Astrocyte of the spinal cord (primary cell): ENCODE measurements at regions not wholly inside any gene's neighbourhood (a gene's known extent, or its start where the extent isn't known, plus 50 kb on each side); places are given as distances from the start of the nearest gene placed in this dataset.
A peak's percentile ranks its signal among the peaks of the same experiment; 100 is the strongest.

Source experiments
- DNase-seq: peaks from one replicate; pipeline ENCODE4 v3.0.0; 2011; ENCODE audit warnings: low read depth, low spot score
- H3K4me3 ChIP-seq: 2 replicates; pipeline ENCODE4 v1.5.1; 2011; ENCODE audit warnings: low read depth, mild to moderate bottlenecking, low read length, moderate library complexity
- in situ Hi-C: cut with HindIII; loops from 2 replicates; pipeline ENCODE4 v1.10.0; 2017; ENCODE audit warnings: low sequenced_read_pairs
- TF ChIP-seq, protein P1 (sequence below): IDR thresholded peaks from 2 replicates; pipeline ENCODE4 v1.5.1; 2012; ENCODE audit warnings: low read depth, mild to moderate bottlenecking, low read length, inconsistent platforms

DNA sequence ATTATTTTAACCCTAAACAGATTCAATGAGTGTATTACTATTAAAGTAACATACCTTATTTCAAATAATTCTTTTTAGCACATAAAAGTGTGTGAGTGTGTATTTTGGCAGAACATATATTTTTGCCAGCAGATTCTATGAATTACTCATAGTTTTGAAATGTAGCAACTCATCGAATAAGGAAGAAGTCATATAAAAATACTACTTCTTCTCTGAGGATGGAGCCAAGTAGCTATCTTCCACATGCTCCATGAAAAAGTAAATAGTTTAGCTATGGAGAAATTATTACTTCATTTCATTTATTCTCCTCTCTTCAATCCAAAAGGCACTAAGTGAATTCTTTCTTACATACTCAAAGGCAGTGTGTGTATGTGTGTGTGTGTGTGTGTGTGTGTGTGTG, 1090.4 kb upstream of the CDH6 start:
- H3K4me3 ChIP-seq = no peak overlapping the region
- peak; percentile 82 for DNase-seq
- in situ Hi-C loops = no loop called here
- TF ChIP-seq, protein P1, sequence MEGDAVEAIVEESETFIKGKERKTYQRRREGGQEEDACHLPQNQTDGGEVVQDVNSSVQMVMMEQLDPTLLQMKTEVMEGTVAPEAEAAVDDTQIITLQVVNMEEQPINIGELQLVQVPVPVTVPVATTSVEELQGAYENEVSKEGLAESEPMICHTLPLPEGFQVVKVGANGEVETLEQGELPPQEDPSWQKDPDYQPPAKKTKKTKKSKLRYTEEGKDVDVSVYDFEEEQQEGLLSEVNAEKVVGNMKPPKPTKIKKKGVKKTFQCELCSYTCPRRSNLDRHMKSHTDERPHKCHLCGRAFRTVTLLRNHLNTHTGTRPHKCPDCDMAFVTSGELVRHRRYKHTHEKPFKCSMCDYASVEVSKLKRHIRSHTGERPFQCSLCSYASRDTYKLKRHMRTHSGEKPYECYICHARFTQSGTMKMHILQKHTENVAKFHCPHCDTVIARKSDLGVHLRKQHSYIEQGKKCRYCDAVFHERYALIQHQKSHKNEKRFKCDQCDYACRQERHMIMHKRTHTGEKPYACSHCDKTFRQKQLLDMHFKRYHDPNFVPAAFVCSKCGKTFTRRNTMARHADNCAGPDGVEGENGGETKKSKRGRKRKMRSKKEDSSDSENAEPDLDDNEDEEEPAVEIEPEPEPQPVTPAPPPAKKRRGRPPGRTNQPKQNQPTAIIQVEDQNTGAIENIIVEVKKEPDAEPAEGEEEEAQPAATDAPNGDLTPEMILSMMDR = no peak

DNA sequence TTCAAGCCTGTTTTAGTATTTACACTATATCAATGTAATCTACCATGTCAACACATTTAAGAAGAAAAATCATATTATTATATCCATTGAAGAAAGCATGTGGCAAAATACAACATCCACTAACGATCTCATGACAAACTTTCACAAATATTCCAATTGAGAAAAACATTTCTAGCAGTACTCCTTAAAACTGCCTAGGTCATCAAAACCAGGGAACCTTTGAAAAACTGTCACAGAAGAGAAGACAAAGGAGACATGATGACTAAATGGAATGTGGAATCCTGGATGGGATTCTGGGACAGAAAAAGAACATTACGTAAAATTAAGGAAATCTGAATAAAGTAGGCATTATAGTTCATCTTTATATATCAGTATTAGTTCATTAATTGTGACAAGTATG, 1091.3 kb upstream of the CDH6 start:
- DNase-seq = no peak
- in situ Hi-C loops = no loop called here
- TF ChIP-seq, protein P1 = no peak
- H3K4me3 ChIP-seq = no peak overlapping the region

DNA sequence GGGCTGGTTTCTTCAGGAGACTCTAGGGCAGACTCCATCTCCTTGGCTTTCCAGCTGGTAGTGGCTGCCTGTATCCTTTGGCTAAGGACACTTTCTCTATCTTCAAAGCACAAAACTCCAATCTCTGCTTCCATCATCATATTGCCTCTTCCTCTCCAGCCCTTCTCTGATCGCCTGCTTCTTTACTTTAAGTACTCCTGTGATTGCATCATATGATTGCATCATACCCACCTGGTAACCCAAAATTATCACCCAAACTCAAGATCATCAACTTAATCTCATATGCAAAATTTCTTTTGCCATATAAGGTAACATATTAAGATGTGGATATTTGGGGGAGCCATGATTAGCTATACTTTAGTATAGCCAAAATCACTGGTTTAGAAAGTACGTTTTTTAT, 1092.6 kb upstream of the CDH6 start:
- no peak overlapping the region for H3K4me3 ChIP-seq
- in situ Hi-C loops = no loop called here
- DNase-seq = peak; percentile 5
- TF ChIP-seq, protein P1 = no peak

GRCh38 chr5:30100148-30100713, 1093.3 kb upstream of the CDH6 start:
- in situ Hi-C loops = no loop called here
- peak; percentile 69 for DNase-seq
- TF ChIP-seq, protein P1 = no peak
- H3K4me3 ChIP-seq = no peak overlapping the region

DNA sequence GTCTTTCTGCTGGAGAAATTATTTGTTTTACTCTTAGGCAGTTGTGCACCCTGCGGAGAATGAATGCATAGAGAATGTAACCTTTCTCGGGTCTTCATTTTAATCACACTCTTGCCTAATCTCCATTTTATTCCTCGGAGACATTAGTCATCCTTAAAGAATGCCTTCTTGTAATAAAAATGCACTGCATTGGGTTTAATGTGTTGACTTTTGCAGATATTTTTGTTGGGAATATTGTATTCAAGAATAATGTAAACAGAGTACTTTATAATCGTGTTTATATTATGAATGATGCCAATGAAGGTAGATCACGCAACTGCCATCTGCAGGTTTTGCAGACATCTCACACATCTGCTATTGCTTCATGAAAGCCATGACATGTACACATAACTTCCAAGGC, 1093.9 kb upstream of the CDH6 start:
- TF ChIP-seq, protein P1 = no peak
- H3K4me3 ChIP-seq = no peak overlapping the region
- in situ Hi-C loops = no loop called here
- peak; percentile 91 for DNase-seq

GRCh38 chr5:30098940-30099339, 1094.5 kb upstream of the CDH6 start:
- H3K4me3 ChIP-seq = no peak overlapping the region
- TF ChIP-seq, protein P1 = no peak
- in situ Hi-C loops = no loop called here
- peak; percentile 9 for DNase-seq

DNA sequence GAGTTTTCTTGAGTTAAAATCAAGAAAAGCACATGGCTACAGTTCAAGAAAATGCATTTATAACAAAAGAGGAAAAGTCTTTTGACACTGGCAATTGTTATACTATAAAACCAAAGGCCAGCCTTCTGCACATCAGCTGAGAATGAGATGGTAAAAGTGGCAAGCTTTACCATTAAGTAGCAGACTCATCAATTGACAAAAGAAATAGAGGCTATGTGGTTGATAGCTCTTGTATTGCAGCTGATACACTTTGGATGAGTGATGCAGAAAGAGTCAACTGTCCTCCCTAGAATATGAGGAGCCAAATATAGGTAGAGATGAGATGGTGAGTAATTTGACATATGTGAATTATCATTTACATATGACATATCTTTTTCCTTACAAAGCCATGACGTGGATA, 1100.9 kb upstream of the CDH6 start:
- no peak for DNase-seq
- TF ChIP-seq, protein P1 = no peak
- in situ Hi-C loops = no loop called here

More for the DNA sequence above, 1100.9 kb upstream of the CDH6 start:
- H3K4me3 ChIP-seq = no peak overlapping the region
